K562 (cell line): ENCODE measurements at regions not wholly inside any gene's neighbourhood (a gene's known extent, or its start where the extent isn't known, plus 50 kb on each side); places are given as distances from the start of the nearest gene placed in this dataset.

Experiments
- ATAC-seq: fragments of 200-7000 bp; cut with Tn5 transposase; 3 replicates; pipeline ENCODE4 v1.9.1; 2020; ENCODE audit warnings: moderate library complexity
- BruUV-seq: library from RNA; stranded (reverse); fragments of 400-500 nt; replicated peaks from 2 replicates; lab custom pipeline; 2021; lab: Mats Ljungman, UMichigan
- CTCF ChIA-PET: fragments of 300-600 bp; formaldehyde crosslinking; extraction: SDS; loops from one replicate; lab custom pipeline; 2021; ENCODE audit warnings: low intra/inter-chr PET ratio; lab: Yijun Ruan, JAX
- POLR2A ChIA-PET: fragments of 300-600, 350-650 bp; sonication (Branson Sonifier 250); formaldehyde crosslinking; extraction: SDS; loops from one replicate; lab custom pipeline; 2021; ENCODE audit warnings: antibody characterized with exemption, inconsistent platforms; lab: Yijun Ruan, JAX
- DNase-seq, 4 experiments: peaks; one replicate each; pipeline versions ENCODE4 v3.0.0 to v3.0.0-alpha.2; 2011 to 2018; ENCODE audit warnings: low spot score in 3 of 4, mixed read lengths in 3 of 4; ENCODE audit errors: extremely low read depth in 1 of 4
- FAIRE-seq: peaks from 2 replicates; lab custom pipeline; 2011; peaks lifted over from hg19 to GRCh38; lab: Jason Lieb, UNC
- H2AFZ ChIP-seq: 2 replicates; pipeline ENCODE4 v1.6.0; 2011; ENCODE audit warnings: low read depth, low read length, control low read depth, inconsistent platforms
- H3K27ac ChIP-seq: fragments of 200-600 bp; 3 replicates; pipeline ENCODE4 v1.8.0; 2011; ENCODE audit warnings: low read depth, mild to moderate bottlenecking, control low read depth, inconsistent platforms, low read length, moderate library complexity, mixed read lengths; ENCODE audit errors: extremely low read depth
- H3K27me3 ChIP-seq, 2 experiments: fragments of 300-600 bp in 1 of 2; 2 replicates in 1 of 2; 3 replicates in 1 of 2; pipeline versions ENCODE4 v1.6.0 to v1.8.0; 2011; ENCODE audit warnings: inconsistent platforms in 2 of 2, low read length in 2 of 2, mild to moderate bottlenecking in 1 of 2, mixed read lengths in 1 of 2, moderate library complexity in 1 of 2; ENCODE audit not compliant: control insufficient read depth in 2 of 2, insufficient read depth in 2 of 2
- H3K36me3 ChIP-seq: fragments of 300-600 bp; 3 replicates; pipeline ENCODE4 v1.8.0; 2011; ENCODE audit warnings: mild to moderate bottlenecking, low read length, inconsistent platforms; ENCODE audit not compliant: control insufficient read depth, insufficient read depth
- H3K4me1 ChIP-seq, 2 experiments: fragments of 200-600 bp in 1 of 2; replicated peaks in 1 of 2; 2 replicates in 1 of 2; 3 replicates in 1 of 2; pipeline versions ENCODE4 v1.5.1 to v1.8.0; 2011; ENCODE audit warnings: inconsistent platforms in 2 of 2, low read length in 2 of 2, mild to moderate bottlenecking in 1 of 2, mixed read lengths in 1 of 2, moderate library complexity in 1 of 2; ENCODE audit not compliant: control insufficient read depth in 2 of 2, insufficient read depth in 2 of 2
- H3K4me2 ChIP-seq: 2 replicates; pipeline ENCODE4 v1.6.1; 2011; ENCODE audit warnings: low read length, control low read depth, inconsistent platforms, mixed read lengths; ENCODE audit not compliant: insufficient read depth
- H3K4me3 ChIP-seq: fragments of 200-600 bp; sonication (generic), shearing (Covaris generic); 2 replicates; pipeline ENCODE4 v1.5.1; 2016; ENCODE audit warnings: control low read depth, inconsistent platforms
- H3K79me2 ChIP-seq: fragments of 200-600 bp; 3 replicates; pipeline ENCODE4 v1.8.0; 2011; ENCODE audit warnings: low read length, inconsistent platforms; ENCODE audit not compliant: control insufficient read depth, insufficient read depth
- H3K9ac ChIP-seq, 2 experiments: 2 replicates each; pipeline versions ENCODE4 v1.6.0 to v1.6.1; 2011; ENCODE audit warnings: low read depth in 2 of 2, low read length in 2 of 2, control low read depth in 1 of 2, inconsistent platforms in 1 of 2, mild to moderate bottlenecking in 1 of 2, mixed read lengths in 1 of 2; ENCODE audit not compliant: insufficient read depth in 1 of 2
- H3K9me1 ChIP-seq: one replicate; pipeline ENCODE4 v1.6.0; 2011; ENCODE audit warnings: inconsistent platforms, mild to moderate bottlenecking, low read length, moderate library complexity; ENCODE audit not compliant: control insufficient read depth, insufficient read depth
- H3K9me3 ChIP-seq: replicated peaks from 2 replicates; pipeline ENCODE4 v1.5.1; 2011; ENCODE audit warnings: low read depth, low read length, inconsistent platforms; ENCODE audit not compliant: control insufficient read depth, insufficient read depth
- H4K20me1 ChIP-seq: replicated peaks from 2 replicates; pipeline ENCODE4 v1.6.1; 2011; ENCODE audit warnings: low read length, inconsistent platforms, mixed read lengths; ENCODE audit not compliant: control insufficient read depth, insufficient read depth
- ATF7 ChIP-seq: fragments of 450-650 bp; IDR thresholded peaks from 2 replicates; pipeline ENCODE4 v1.7.1; 2014; ENCODE audit warnings: mild to moderate bottlenecking, moderate library complexity
- OTX1 ChIP-seq: fragments of 450-650 bp; formaldehyde crosslinking; IDR thresholded peaks from 2 replicates; pipeline ENCODE4 v1.4.0; 2022; ENCODE audit warnings: mild to moderate bottlenecking
- SAP30 ChIP-seq: fragments of 200-600 bp; sonication (generic); IDR thresholded peaks from 2 replicates; pipeline ENCODE4 v1.6.1; 2012; ENCODE audit warnings: borderline replicate concordance, low read depth, mild to moderate bottlenecking, moderate library complexity, low read length, control low read depth, inconsistent platforms; ENCODE audit not compliant: insufficient read depth, poor library complexity, severe bottlenecking
- SMC3 ChIP-seq: conservative IDR thresholded peaks from 2 replicates; pipeline ENCODE4 v1.6.1; 2011; ENCODE audit warnings: low read depth, low read length, improper control_type of control experiment; ENCODE audit not compliant: insufficient read depth
- ZNF324 ChIP-seq: fragments of 250-450 bp; sonication (Bioruptor Pico); IDR thresholded peaks from 2 replicates; pipeline ENCODE4 v1.4.0; 2020; ENCODE audit warnings: mild to moderate bottlenecking
- ZSCAN29 ChIP-seq: fragments of 450-650 bp; IDR thresholded peaks from 2 replicates; pipeline ENCODE4 v1.6.1; 2017
- WGBS: fragments of 100-300 bp; shearing (Covaris generic); methylation state at CpG from one replicate; pipeline ENCODE4 v1.1.6; 2016; ENCODE audit warnings: low coverage, mixed read lengths; ENCODE audit not compliant: insufficient coverage; ENCODE audit errors: missing lambda C conversion rate; 5-methylcytosine and 5-hydroxymethylcytosine counted together
- in situ Hi-C: fragments of 300-500 bp; cut with MboI; formaldehyde crosslinking; loops from 4 replicates; pipeline ENCODE4 v1.15.0; 2018; ENCODE audit warnings: inconsistent platforms, mixed read lengths
- intact Hi-C: fragments of 100-400 bp; cut with micrococcal nuclease; formaldehyde crosslinking; loops from 2 replicates; pipeline ENCODE4 v1.14.2; 2022
- TF ChIP-seq, protein P1 (sequence below): fragments of 450-650 bp; IDR thresholded peaks from 2 replicates; pipeline ENCODE4 v1.6.1; 2016; ENCODE audit warnings: low read depth, mild to moderate bottlenecking, moderate library complexity
- TF ChIP-seq, protein P2 (sequence below): fragments of 150-350 bp; conservative IDR thresholded peaks from 2 replicates; pipeline ENCODE4 v1.6.1; 2014; ENCODE audit warnings: low read length
- TF ChIP-seq, protein P3 (sequence below), 2 experiments: fragments of 250-450 bp in 1 of 2; fragments of 450-650 bp in 1 of 2; sonication (Bioruptor Pico) in 1 of 2; IDR thresholded peaks; 2 replicates each; pipeline versions ENCODE4 v1.6.1 to v1.8.0; 2016 to 2021; ENCODE audit warnings: mild to moderate bottlenecking in 2 of 2, moderate library complexity in 2 of 2, missing compliant biosample characterization in 1 of 2, missing genetic modification characterization in 1 of 2
- TF ChIP-seq, protein P4 (sequence below), 2 experiments: fragments of 200-800 bp in 1 of 2; sonication (Bioruptor generic) in 1 of 2; sonication (generic) in 1 of 2; formaldehyde crosslinking in 1 of 2; IDR thresholded peaks in 1 of 2; conservative IDR thresholded peaks in 1 of 2; 2 replicates each; pipeline versions ENCODE4 v1.5.0 to v1.6.1; 2016 to 2020; ENCODE audit warnings: missing compliant biosample characterization in 1 of 2, missing genetic modification characterization in 1 of 2, missing genetic modification reagents in 1 of 2

DNA sequence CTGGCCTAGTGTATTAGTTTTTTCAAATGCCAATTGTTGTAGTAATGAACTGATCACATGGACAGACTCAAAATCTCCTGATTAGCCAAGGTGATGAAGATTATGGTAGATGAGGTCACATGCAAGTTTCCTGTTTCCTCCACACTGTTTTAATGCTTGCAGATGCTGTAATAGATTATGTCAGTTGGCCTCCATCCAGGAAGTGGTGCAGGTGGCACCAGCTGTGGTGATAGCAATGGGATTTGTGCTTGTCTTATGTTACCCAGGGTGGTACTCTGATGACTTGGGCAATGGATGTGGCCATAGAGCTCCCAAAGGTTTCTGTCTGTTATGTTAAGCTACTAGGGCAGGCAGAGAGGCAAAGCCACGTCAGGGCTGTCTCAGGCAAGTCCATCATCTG lies 332.9 kb upstream of the DDX18 start:
- ChIA-PET POLR2A (no interaction called here), CTCF (no interaction called here)
- TF ChIP-seq ZNF324 (CRISPR knock-in tag) (no peak), OTX1 (CRISPR knock-in tag) (no peak), SMC3 (no peak), SAP30 (no peak), ATF7 (no peak), ZSCAN29 (no peak)
- TF ChIP-seq, protein P1, sequence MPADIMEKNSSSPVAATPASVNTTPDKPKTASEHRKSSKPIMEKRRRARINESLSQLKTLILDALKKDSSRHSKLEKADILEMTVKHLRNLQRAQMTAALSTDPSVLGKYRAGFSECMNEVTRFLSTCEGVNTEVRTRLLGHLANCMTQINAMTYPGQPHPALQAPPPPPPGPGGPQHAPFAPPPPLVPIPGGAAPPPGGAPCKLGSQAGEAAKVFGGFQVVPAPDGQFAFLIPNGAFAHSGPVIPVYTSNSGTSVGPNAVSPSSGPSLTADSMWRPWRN, result no peak
- TF ChIP-seq, protein P2, sequence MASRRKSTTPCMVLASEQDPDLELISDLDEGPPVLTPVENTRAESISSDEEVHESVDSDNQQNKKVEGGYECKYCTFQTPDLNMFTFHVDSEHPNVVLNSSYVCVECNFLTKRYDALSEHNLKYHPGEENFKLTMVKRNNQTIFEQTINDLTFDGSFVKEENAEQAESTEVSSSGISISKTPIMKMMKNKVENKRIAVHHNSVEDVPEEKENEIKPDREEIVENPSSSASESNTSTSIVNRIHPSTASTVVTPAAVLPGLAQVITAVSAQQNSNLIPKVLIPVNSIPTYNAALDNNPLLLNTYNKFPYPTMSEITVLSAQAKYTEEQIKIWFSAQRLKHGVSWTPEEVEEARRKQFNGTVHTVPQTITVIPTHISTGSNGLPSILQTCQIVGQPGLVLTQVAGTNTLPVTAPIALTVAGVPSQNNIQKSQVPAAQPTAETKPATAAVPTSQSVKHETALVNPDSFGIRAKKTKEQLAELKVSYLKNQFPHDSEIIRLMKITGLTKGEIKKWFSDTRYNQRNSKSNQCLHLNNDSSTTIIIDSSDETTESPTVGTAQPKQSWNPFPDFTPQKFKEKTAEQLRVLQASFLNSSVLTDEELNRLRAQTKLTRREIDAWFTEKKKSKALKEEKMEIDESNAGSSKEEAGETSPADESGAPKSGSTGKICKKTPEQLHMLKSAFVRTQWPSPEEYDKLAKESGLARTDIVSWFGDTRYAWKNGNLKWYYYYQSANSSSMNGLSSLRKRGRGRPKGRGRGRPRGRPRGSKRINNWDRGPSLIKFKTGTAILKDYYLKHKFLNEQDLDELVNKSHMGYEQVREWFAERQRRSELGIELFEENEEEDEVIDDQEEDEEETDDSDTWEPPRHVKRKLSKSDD, result no peak
- TF ChIP-seq, protein P3, sequence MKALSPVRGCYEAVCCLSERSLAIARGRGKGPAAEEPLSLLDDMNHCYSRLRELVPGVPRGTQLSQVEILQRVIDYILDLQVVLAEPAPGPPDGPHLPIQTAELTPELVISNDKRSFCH (CRISPR knock-in tag; IDR thresholded peaks at IDR 0.05), result no peak
- TF ChIP-seq, protein P3 (tag; IDR thresholded peaks at IDR 0.05), result no peak
- TF ChIP-seq, protein P4, sequence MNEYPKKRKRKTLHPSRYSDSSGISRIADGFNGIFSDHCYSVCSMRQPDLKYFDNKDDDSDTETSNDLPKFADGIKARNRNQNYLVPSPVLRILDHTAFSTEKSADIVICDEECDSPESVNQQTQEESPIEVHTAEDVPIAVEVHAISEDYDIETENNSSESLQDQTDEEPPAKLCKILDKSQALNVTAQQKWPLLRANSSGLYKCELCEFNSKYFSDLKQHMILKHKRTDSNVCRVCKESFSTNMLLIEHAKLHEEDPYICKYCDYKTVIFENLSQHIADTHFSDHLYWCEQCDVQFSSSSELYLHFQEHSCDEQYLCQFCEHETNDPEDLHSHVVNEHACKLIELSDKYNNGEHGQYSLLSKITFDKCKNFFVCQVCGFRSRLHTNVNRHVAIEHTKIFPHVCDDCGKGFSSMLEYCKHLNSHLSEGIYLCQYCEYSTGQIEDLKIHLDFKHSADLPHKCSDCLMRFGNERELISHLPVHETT (CRISPR knock-in tag; conservative IDR thresholded peaks at IDR 0.05 in 1 of 2, IDR thresholded peaks at IDR 0.05 in 1 of 2), result no peak
- H3K9me3 ChIP-seq, result no peaks in the 10 kb centered on the region
- no TSS peak for BruUV-seq
- H3K4me1 ChIP-seq, result no peaks in the 10 kb centered on the region
- H3K9me1 ChIP-seq, result no peaks in the 10 kb centered on the region
- no peaks in the 10 kb centered on the region for H4K20me1 ChIP-seq
- H3K4me2 ChIP-seq, result no peak overlapping the region
- H3K27ac ChIP-seq, result no peak overlapping the region
- WGBS, result 0% methylated on average over 1 of the region's 1 CpG
- H3K36me3 ChIP-seq, result no peaks in the 10 kb centered on the region
- H3K79me2 ChIP-seq, result no peaks in the 10 kb centered on the region
- FAIRE-seq (no peak), DNase-seq (no peak), ATAC-seq (no peak)
- no peak overlapping the region for H3K9ac ChIP-seq
- in situ Hi-C loops, result no loop called here
- H3K27me3 ChIP-seq, result no peaks in the 10 kb centered on the region
- intact Hi-C loops, result no loop called here
- H2AFZ ChIP-seq, result no peak overlapping the region
- no peak overlapping the region for H3K4me3 ChIP-seq
